GM18505 (cell line): ENCODE measurements at regions not wholly inside any gene's neighbourhood (a gene's known extent, or its start where the extent isn't known, plus 50 kb on each side); places are given as distances from the start of the nearest gene placed in this dataset.
A peak's percentile ranks its signal among the peaks of the same experiment; 100 is the strongest.

Experiments
- ATAC-seq: cut with Tn5 transposase; IDR thresholded peaks from one replicate; pipeline ENCODE4 v1.9.1; 2021; ENCODE audit not compliant: unreplicated experiment
- POLR2A ChIP-seq: IDR thresholded peaks from 4 replicates; pipeline ENCODE4 v1.6.1; 2011; ENCODE audit warnings: borderline replicate concordance; ENCODE audit not compliant: insufficient read depth, insufficient read length; ENCODE audit errors: extremely low read depth

DNA sequence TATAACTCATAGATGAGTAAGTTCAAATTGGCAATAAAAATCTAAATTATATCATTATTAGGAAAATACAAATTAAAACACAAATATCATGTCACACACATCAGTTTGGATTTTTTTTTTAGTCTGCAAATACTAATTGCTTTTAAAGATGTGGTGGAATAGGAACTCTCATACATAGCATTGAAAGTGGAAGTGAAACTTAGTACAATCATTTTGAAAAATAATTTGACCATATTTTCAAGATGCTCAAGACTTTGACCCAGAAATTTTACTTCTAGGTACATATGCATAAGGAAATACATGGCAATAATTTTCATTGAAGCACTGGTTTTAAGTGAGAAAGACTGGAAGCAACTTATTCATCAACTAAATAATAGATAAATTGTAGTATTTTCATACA is 147.5 kb upstream of the SMIM31 start:
- ATAC-seq = peak; percentile 96

DNA sequence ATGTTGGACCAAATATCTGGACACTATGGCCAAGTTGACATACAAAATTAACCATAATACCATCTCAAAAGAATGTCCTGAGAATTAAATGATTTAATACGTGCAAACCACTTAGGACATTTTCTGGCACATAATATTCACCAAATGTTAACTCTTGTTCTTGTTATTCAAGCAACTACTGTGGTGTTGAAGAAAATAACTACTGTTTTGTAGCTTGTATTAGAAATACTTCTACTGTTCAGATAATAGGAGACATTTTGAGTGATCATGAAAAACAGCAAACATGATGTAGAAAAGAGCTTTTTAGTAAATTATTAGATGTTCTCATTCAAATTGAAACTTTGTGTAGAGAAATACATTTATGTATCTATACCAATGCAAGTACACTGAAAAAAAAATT is 140.7 kb upstream of the SMIM31 start:
- TF ChIP-seq POLR2A = no peak
- ATAC-seq = no peak

More for the DNA sequence above, 147.5 kb upstream of the SMIM31 start:
- TF ChIP-seq POLR2A = no peak

DNA sequence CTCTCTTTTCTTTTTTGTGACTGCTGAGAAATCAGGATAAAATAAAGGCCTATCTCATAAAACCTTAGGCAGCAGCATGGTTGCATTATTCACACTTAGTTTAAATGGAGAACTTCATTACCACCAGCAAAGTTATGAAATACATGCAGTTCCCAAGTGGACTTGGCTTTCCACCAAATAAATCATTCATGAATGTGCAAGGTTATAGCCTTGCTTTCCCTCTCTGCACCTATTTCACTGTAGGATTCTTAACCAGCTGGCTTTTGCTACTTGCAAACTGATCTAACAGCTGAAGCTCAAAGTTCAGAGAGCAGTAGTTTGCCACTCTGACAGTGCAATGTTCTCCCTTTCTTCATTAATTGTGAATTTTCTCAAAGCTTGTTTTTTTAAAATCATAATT is 140.1 kb upstream of the SMIM31 start:
- TF ChIP-seq POLR2A = no peak
- no peak for ATAC-seq

DNA sequence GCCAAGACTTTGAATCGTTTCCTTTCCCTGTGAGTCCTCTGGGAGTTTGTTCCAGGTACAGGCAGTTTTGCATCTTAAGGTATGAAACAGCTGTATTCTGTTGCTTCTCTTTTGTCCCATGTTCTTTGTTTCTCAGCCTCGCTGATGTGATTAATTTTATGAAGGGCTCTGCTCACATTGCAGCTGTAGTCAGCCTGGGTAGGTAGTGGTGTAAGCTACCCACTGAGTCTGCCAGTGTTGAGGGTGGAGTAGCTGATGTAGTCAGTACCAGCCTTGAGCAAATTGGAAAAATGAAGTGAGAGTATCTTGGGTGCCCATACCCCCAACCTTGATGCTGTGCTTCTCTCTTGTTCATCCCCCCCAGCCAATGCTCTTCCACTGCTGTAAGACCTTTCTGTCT is 139.6 kb upstream of the SMIM31 start:
- ATAC-seq = no peak
- TF ChIP-seq POLR2A = no peak

DNA sequence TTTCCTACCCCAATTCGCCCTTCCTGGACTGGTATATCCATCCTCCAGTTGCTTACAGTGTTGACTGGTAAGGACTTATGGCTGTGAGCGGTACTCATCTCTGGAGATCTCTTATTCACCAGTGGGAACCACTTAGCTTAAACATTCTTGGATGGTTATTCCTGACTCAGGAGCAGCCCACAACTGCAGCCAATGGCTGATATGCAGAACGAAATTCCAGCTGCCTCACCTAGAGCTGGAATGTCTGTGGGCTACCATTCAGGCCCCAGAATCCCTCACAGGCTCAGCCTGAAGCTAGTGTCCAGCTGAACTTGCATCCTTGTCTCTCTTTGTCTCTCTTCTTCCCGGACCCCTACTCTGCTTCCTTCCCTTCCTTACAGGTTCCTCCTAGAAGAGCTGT is 138.9 kb upstream of the SMIM31 start:
- TF ChIP-seq POLR2A = no peak
- no peak for ATAC-seq

DNA sequence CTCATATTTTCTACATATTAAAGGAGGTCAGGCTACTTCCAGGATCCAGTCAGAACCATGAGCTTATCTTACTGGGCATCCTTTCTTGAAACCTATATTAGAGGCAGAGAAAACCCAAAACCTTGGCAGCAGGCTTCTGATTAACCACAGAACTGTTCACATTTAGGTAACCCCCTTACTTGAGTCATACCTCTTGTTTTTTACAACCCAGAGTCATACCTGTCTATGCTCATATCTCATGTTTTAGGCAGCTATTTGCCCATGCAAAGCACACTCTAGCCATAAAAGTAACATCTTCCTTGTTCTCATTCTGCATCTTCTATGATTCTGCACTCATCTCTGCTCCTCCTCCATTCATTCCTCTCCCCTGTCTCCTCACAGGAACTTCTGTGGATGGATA is 138.0 kb upstream of the SMIM31 start:
- TF ChIP-seq POLR2A = no peak
- no peak for ATAC-seq

DNA sequence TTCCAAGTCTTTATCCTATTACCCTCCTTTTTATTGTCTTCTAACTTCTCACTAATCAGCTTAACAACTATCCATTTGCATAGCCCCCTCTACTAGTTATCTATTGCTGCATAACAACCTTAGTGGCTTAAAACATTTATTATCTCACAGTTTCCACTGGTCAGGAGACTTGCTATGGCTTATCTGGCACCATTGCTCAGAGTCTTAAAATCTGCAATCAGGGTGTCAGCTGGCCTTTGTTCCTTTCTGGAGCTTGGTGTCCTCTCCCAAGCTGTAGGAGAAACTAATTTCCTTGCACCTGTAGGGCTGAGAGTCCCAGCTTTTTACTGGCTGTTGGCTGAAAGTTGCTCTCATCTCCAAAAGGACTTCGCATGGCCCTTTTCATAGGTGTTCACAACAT is 137.0 kb upstream of the SMIM31 start:
- ATAC-seq = no peak
- TF ChIP-seq POLR2A = no peak

DNA sequence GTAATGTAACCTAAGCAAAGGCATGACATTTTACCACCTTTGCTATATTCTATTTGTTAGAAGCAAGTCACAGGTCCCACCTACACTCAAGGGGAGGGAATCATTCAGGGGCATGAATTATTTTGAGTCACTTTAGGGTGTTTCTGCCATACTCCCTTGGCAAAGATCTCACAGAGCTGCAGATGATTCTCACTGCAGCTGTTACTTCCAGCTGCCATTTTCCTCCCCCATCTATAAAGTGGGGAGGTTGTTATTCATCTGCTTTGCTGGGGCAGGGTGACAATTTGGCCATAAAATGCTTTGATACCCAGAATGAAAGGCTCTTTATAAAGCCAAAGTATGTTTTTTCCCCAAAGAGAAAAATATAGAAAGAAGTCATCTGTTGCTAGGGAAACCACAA is 136.5 kb upstream of the SMIM31 start:
- ATAC-seq = no peak
- TF ChIP-seq POLR2A = no peak

DNA sequence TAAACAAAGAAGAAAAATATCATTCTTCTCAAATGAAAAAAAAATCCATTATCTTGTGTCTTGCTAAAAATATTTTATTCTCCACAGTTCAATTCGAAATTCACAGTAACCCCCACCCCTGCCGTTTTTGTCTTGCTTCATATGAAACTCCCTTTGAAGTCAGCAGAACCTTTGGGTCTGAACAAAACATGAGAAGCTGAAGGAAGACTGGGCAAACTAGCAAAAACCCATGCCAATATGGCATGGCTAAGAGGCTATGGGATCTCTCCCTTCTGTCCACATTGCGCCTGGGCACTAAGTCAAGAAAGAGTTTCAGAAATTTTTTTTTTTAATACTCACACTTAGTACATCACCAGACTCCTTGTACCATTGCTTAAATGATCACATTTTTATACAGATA is 136.0 kb upstream of the SMIM31 start:
- TF ChIP-seq POLR2A = no peak
- no peak for ATAC-seq

DNA sequence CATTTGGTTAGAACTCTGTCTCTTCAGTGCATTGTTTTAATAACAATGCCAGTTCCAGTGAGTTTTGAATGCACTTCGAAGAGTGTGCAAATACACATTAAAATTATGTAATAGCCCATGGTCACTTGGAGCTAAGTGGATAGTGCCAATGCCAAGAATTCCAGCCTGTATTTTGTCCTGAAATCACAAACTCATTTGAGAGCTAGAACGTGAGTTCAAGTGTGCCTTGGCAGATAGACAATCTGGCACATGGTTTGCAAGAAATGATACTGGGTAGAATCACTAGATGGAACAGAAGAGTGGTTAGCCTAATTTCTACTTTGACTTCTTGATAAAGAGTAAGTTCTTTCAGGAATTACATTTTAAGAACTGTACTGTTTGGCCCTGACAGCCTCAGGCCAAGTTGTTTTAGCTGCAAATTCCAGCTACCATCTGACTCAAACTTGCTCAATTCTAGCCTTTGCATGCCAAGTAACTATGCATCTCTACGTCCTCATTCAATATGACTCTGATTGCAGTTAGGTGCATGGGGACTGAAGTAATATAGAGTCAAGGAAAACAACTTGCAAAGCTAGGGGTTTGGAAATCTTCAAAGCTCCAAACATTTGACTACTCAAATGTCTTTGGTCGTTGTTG is 131.9 kb upstream of the SMIM31 start:
- no peak for TF ChIP-seq POLR2A
- ATAC-seq = no peak

DNA sequence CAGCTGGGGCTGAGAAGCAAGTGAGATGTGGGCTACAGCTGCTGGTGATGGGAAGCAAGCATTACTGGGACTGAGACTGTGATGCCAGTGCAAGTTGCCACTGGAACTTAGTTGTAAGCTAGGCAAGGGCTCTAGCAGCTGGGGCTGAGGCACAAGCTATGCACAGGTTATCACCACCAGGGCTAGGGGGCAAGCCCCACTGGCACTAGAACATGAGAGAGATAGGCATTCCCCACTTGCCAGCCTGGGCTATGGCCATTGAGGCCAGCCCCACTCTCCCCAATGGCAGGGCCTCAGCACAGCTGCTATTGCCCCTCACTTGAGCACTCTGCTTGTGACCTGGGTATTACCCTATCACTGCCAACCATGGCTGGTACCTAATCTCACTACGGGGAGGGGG is 130.8 kb upstream of the SMIM31 start:
- ATAC-seq = no peak
- TF ChIP-seq POLR2A = no peak

DNA sequence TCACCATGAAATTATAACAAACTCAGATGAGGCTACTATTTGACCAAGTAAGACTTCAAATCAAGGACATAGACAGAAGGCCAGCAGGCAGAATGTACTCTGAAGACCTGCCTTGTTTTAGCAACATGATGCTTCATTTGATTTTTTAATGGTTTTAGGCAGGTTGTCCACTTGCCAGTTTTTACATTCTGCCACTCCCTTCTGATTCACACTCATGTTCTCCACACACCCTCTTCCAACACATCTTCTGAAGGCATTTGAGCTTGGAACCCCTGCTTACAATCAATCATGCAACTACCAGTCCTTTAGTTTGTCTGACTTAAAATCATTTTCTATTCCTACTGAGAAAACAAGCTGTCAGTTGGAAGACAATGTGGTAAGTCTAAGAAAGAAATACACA is 114.9 kb upstream of the SMIM31 start:
- no peak for ATAC-seq
- TF ChIP-seq POLR2A = no peak

DNA sequence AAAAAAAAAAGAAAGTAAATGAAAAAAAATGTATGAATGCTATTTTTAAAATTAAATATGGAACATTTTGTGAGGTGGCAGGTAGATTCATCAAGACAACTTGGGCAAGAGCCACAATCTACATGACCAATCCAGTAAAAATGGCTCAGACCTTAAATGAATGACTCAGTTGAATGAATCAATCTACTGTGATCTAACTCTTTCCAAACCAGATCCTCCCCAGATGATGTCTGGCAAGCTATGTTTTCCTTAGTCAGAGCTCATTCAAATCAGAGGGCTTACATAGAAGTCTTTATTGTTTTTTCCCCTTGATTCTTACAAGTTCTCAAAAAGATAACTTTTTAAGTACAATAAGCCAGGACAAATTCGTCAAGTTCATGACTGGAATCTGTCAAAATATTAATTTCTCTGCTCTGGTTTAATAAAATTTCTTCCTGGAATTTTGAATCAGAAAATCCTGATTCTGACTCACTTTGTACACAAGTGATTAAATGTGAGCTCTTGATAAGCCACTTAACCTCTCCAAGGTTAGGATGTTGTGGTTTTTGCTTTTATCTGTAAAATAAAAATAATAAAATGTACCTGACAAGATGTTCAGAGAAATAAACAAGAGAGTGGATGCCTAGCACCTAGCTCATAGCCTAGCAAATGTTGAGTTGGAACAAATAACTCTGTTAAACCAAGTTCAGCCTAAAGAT is 105.6 kb upstream of the SMIM31 start:
- ATAC-seq = no peak
- no peak for TF ChIP-seq POLR2A

DNA sequence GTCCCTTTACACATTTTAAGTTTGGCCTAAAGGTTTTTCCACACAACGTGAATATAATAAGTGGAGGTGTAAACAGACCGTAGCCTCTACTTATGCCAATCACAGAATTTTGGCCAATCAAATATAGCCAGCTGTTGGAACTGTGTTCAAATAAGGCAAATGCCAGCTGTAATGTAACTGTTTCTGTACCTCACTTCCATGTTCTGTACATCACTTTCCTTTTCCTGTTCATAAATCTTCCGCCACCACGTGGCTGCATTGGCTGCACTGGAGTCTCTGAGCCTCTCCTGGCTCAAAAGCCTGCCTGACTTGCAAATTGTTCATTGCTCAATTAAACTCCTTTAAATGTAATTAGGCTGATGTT is 105.1 kb upstream of the SMIM31 start:
- no peak for TF ChIP-seq POLR2A
- ATAC-seq = no peak
